Progenitor cell of endocrine pancreas (in vitro differentiated cells): ENCODE measurements at regions not wholly inside any gene's neighbourhood (a gene's known extent, or its start where the extent isn't known, plus 50 kb on each side); places are given as distances from the start of the nearest gene placed in this dataset.

ENCODE experiments used
- DNase-seq: peaks from one replicate; pipeline ENCODE4 v3.0.0; 2021; ENCODE audit warnings: low spot score; ENCODE audit not compliant: unreplicated experiment
- H3K27ac Mint-ChIP-seq: 2 replicates; pipeline ENCODE4 v1.8.0; 2021; ENCODE audit warnings: mild to moderate bottlenecking, moderate library complexity, mixed read lengths
- H3K27me3 Mint-ChIP-seq: 2 replicates; pipeline ENCODE4 v1.8.0; 2021; ENCODE audit warnings: mixed read lengths
- H3K36me3 Mint-ChIP-seq: 2 replicates; pipeline ENCODE4 v1.8.0; 2022; ENCODE audit warnings: mixed read lengths; ENCODE audit not compliant: insufficient read depth
- H3K4me1 Mint-ChIP-seq: 2 replicates; pipeline ENCODE4 v1.8.0; 2021; ENCODE audit warnings: low read depth, mixed read lengths
- H3K4me3 Mint-ChIP-seq: 2 replicates; pipeline ENCODE4 v1.8.0; 2021; ENCODE audit warnings: low read depth, mild to moderate bottlenecking, moderate library complexity, mixed read lengths
- H3K9me3 Mint-ChIP-seq: 2 replicates; pipeline ENCODE4 v1.8.0; 2021; ENCODE audit warnings: low read depth, mixed read lengths
- CTCF ChIP-seq: fragments of 200-600 bp; sonication (generic); IDR thresholded peaks from one replicate; pipeline ENCODE4 v1.5.0; 2021; ENCODE audit warnings: antibody characterized with exemption, mild to moderate bottlenecking; ENCODE audit not compliant: unreplicated experiment

GRCh38 chr13:21871382-21871781 lies 200.5 kb downstream of the FGF9 start:
- Mint-ChIP-seq H3K4me3 (no peak overlapping the region), H3K36me3 (no peaks in the 10 kb centered on the region), H3K27ac (no peak overlapping the region), H3K4me1 (peaks cover 17% of the 10 kb centered on the region), H3K27me3 (no peaks in the 10 kb centered on the region), H3K9me3 (no peaks in the 10 kb centered on the region)
- no peak for DNase-seq
- no peak for TF ChIP-seq CTCF

- no peaks in the 10 kb centered on the region for H3K9me3 Mint-ChIP-seq
- no peak overlapping the region for H3K27ac Mint-ChIP-seq
- TF ChIP-seq CTCF, result no peak
- H3K4me3 Mint-ChIP-seq, result no peak overlapping the region
- H3K36me3 Mint-ChIP-seq, result no peaks in the 10 kb centered on the region
- no peak for DNase-seq
- H3K4me1 Mint-ChIP-seq, result peaks cover 17% of the 10 kb centered on the region
- no peaks in the 10 kb centered on the region for H3K27me3 Mint-ChIP-seq
Measured at GRCh38 chr13:21871919-21872318, 201.0 kb downstream of the FGF9 start.

DNA sequence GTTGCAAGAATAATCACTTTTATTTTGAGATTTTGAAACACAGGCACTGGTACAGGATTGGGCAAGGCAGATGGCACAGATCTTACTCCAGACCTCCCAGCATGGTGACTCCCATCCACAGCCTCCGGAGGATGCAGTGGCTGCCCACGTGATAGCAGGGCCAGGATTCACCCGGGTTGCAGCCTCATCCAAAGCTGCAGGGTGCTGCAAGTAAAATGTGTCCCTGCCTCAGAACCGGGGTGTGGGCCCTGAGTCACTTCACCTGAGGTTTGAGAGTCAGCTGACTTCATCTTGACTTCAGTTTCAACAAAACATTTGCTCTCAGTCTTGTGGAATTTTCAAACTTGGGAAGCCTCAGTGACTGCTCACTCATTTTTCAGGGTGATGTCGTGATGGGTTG lies 201.9 kb downstream of the FGF9 start:
- TF ChIP-seq CTCF, result no peak
- Mint-ChIP-seq H3K4me3 (no peak overlapping the region), H3K9me3 (no peaks in the 10 kb centered on the region), H3K27ac (no peak overlapping the region), H3K36me3 (no peaks in the 10 kb centered on the region), H3K27me3 (no peaks in the 10 kb centered on the region), H3K4me1 (peaks cover 17% of the 10 kb centered on the region)
- DNase-seq, result no peak

GRCh38 chr13:21875116-21875515 lies 204.2 kb downstream of the FGF9 start:
- DNase-seq, result no peak
- Mint-ChIP-seq H3K27me3 (peaks cover 2% of the 10 kb centered on the region), H3K36me3 (no peaks in the 10 kb centered on the region), H3K4me3 (no peak overlapping the region), H3K4me1 (peaks cover 17% of the 10 kb centered on the region), H3K9me3 (no peaks in the 10 kb centered on the region), H3K27ac (no peak overlapping the region)
- no peak for TF ChIP-seq CTCF

DNA sequence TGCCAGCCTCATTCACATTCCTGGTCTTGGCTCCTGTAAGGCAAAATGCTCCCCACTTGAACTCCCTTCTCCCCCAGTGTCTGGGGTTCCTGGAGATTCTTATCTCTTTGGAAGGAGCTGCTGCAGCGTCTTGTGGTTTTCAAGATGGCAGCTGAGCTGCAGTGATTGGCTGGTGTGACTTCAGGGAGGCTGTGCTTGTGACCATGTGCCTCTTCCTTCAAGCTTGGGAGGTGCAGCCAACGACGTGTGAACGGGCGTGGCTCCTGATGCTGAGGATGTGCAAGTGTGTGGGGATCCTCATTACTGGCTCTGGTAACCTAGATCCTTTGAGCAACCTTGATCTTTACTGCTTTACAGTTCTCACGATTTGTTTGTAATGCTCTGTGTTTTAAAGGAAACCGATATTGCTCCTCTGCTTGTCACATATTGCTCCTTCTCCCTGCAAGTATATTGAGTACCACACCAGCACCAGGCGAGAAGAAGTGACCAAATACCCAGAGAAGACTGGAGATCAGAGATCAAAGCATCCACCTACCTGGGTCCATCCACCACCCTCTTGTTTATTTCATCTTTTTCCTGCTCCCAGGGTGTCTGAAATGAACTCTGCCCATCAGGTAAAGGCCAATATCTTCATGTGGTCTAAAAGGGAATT lies 208.5 kb downstream of the FGF9 start:
- H3K36me3 Mint-ChIP-seq, result no peaks in the 10 kb centered on the region
- no peak for TF ChIP-seq CTCF
- H3K4me3 Mint-ChIP-seq, result no peak overlapping the region
- no peaks in the 10 kb centered on the region for H3K9me3 Mint-ChIP-seq
- H3K27me3 Mint-ChIP-seq, result peaks cover 2% of the 10 kb centered on the region
- H3K27ac Mint-ChIP-seq, result no peak overlapping the region
- no peak for DNase-seq
- peaks cover 16% of the 10 kb centered on the region for H3K4me1 Mint-ChIP-seq
